ENCODE measurements at regions not wholly inside any gene's neighbourhood (a gene's known extent, or its start where the extent isn't known, plus 50 kb on each side); places are given as distances from the start of the nearest gene placed in this dataset.

DNA sequence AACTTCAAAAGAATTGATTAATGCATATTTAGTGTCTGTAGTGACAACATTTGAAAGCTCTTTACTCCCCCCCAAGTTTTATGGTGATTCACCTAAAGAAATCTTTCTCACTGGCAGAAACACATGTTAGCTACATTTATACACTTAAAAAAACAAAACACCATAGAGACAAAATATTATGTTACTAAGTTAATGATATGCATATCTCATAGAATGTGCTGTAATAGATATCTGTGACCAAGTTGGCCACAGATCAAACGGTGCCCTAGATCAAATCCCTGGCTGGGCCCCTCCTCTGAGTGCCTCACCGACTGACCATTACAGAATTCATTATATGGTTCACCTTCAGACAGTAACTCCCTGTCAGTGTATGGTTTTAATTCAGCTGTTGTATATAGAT, 322.1 kb upstream of the LYPLAL1 start:
- no peaks in the 10 kb centered on the region for H3K36me3 Mint-ChIP-seq (ENCODE audit: unreplicated experiment)
- no peaks in the 10 kb centered on the region for H3K9me3 Mint-ChIP-seq (ENCODE audit: unreplicated experiment)
- no peak for DNase-seq (ENCODE audit: extremely low spot score, unreplicated experiment)

DNA sequence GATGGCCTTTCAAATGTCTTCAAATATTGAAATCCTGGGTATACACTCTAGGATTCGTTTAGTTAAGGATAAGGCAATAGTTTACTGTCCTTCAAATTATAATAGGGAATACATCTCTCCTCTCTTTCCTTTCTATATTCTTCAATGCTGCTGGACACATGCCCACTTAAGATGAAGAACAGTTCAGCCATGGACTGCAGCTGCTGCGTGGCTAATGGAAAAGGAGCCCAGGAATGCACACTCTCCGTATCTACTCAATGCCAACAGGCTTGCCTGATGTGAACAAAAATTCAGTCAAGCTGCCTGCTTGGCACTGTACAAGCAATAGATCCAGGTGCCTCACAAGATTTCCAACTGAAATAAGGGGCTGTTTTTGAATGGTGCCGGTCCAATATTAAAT, 321.2 kb upstream of the LYPLAL1 start:
- peaks cover 6% of the 10 kb centered on the region for H3K4me1 Mint-ChIP-seq (ENCODE audit: unreplicated experiment)
- no peaks in the 10 kb centered on the region for H3K27me3 Mint-ChIP-seq (ENCODE audit: unreplicated experiment)
- no peak overlapping the region for H3K27ac Mint-ChIP-seq (ENCODE audit: unreplicated experiment)
- H3K4me3 Mint-ChIP-seq (ENCODE audit: unreplicated experiment) = no peak overlapping the region
- no peak for DNase-seq (ENCODE audit: extremely low spot score, unreplicated experiment)
- no peaks in the 10 kb centered on the region for H3K9me3 Mint-ChIP-seq (ENCODE audit: unreplicated experiment)
- no peaks in the 10 kb centered on the region for H3K36me3 Mint-ChIP-seq (ENCODE audit: unreplicated experiment)
- TF ChIP-seq, protein P1, sequence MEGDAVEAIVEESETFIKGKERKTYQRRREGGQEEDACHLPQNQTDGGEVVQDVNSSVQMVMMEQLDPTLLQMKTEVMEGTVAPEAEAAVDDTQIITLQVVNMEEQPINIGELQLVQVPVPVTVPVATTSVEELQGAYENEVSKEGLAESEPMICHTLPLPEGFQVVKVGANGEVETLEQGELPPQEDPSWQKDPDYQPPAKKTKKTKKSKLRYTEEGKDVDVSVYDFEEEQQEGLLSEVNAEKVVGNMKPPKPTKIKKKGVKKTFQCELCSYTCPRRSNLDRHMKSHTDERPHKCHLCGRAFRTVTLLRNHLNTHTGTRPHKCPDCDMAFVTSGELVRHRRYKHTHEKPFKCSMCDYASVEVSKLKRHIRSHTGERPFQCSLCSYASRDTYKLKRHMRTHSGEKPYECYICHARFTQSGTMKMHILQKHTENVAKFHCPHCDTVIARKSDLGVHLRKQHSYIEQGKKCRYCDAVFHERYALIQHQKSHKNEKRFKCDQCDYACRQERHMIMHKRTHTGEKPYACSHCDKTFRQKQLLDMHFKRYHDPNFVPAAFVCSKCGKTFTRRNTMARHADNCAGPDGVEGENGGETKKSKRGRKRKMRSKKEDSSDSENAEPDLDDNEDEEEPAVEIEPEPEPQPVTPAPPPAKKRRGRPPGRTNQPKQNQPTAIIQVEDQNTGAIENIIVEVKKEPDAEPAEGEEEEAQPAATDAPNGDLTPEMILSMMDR (IDR thresholded peaks at IDR 0.05) = no peak

More for the DNA sequence above, 322.1 kb upstream of the LYPLAL1 start:
- Mint-ChIP-seq H3K27me3 (ENCODE audit: unreplicated experiment) (no peaks in the 10 kb centered on the region), H3K4me3 (ENCODE audit: unreplicated experiment) (no peak overlapping the region), H3K4me1 (ENCODE audit: unreplicated experiment) (peaks cover 6% of the 10 kb centered on the region), H3K27ac (ENCODE audit: unreplicated experiment) (no peak overlapping the region)
- TF ChIP-seq, protein P1 (IDR thresholded peaks at IDR 0.05) = no peak

GRCh38 chr1:218863987-218864386, 309.7 kb upstream of the LYPLAL1 start:
- Mint-ChIP-seq H3K4me1 (ENCODE audit: unreplicated experiment) (peaks cover 2% of the 10 kb centered on the region), H3K27me3 (ENCODE audit: unreplicated experiment) (no peaks in the 10 kb centered on the region), H3K36me3 (ENCODE audit: unreplicated experiment) (no peaks in the 10 kb centered on the region), H3K27ac (ENCODE audit: unreplicated experiment) (no peak overlapping the region), H3K4me3 (ENCODE audit: unreplicated experiment) (no peak overlapping the region), H3K9me3 (ENCODE audit: unreplicated experiment) (peaks cover 4% of the 10 kb centered on the region)
- TF ChIP-seq, protein P1 (IDR thresholded peaks at IDR 0.05) = no peak
- DNase-seq (ENCODE audit: extremely low spot score, unreplicated experiment) = no peak

DNA sequence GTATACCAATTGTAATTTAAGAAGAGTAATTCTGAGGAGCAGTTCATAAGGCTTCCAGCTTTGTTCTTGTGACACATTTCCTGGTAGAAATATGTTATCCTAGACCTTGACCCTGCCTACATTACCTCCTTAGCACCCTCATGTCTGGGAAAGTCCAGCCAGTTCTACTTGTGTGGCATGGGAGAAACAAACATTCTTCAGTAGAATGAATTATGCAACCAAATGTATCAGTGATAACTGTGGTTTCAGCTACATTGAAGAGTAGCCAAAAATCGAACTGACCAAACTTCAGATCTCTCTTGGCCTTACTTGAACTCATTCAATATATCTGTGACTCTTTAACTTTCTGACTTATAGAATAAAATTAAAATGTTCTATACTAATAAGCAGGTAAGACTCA, 308.1 kb upstream of the LYPLAL1 start:
- Mint-ChIP-seq H3K27me3 (ENCODE audit: unreplicated experiment) (no peaks in the 10 kb centered on the region), H3K9me3 (ENCODE audit: unreplicated experiment) (peaks cover 4% of the 10 kb centered on the region), H3K4me1 (ENCODE audit: unreplicated experiment) (peaks cover 2% of the 10 kb centered on the region), H3K36me3 (ENCODE audit: unreplicated experiment) (no peaks in the 10 kb centered on the region), H3K27ac (ENCODE audit: unreplicated experiment) (no peak overlapping the region), H3K4me3 (ENCODE audit: unreplicated experiment) (no peak overlapping the region)
- no peak for DNase-seq (ENCODE audit: extremely low spot score, unreplicated experiment)
- TF ChIP-seq, protein P1 (IDR thresholded peaks at IDR 0.05) = no peak

GRCh38 chr1:218866507-218866906, 307.2 kb upstream of the LYPLAL1 start:
- DNase-seq (ENCODE audit: extremely low spot score, unreplicated experiment) = no peak
- TF ChIP-seq, protein P1 (IDR thresholded peaks at IDR 0.05) = no peak
- Mint-ChIP-seq H3K4me3 (ENCODE audit: unreplicated experiment) (no peak overlapping the region), H3K9me3 (ENCODE audit: unreplicated experiment) (peaks cover 4% of the 10 kb centered on the region), H3K36me3 (ENCODE audit: unreplicated experiment) (no peaks in the 10 kb centered on the region), H3K4me1 (ENCODE audit: unreplicated experiment) (peaks cover 2% of the 10 kb centered on the region), H3K27me3 (ENCODE audit: unreplicated experiment) (no peaks in the 10 kb centered on the region), H3K27ac (ENCODE audit: unreplicated experiment) (no peak overlapping the region)

Measured in osteocyte (in vitro differentiated cells).